ENCODE measurements at regions not wholly inside any gene's neighbourhood (a gene's known extent, or its start where the extent isn't known, plus 50 kb on each side); places are given as distances from the start of the nearest gene placed in this dataset.

- no peaks in the 10 kb centered on the region for H3K79me2 ChIP-seq (ENCODE audit: control insufficient read depth, insufficient read depth, low read length)
- no peak overlapping the region for H3K4me2 ChIP-seq (ENCODE audit: insufficient read depth, low read length)
- no peaks in the 10 kb centered on the region for H3K36me3 ChIP-seq (ENCODE audit: control insufficient read depth in 2 of 2, extremely low read depth in 1 of 2, insufficient read depth in 2 of 2, low read length in 2 of 2)
- dilution Hi-C loops (cut with MboI; ENCODE audit: extremely low pct_ligation_motif_present, low sequenced_read_pairs): no loop called here
- no TSS peak for BruUV-seq (replicated peaks)
- ChIA-PET POLR2A (no interaction called here), CTCF (interaction anchor here (0.8 kb wide), 1 partner anchor 14 kb away, joined by 3 read pairs; no protein-coding TSS in a partner anchor)
- H3K4me1 ChIP-seq (ENCODE audit: control insufficient read depth, extremely low read depth, insufficient read depth, low read length): no peaks in the 10 kb centered on the region
- FAIRE-seq: no peak
- no peaks in the 10 kb centered on the region for H4K20me1 ChIP-seq (replicated peaks; ENCODE audit: control insufficient read depth, extremely low read depth, insufficient read depth, low read length)
- intact Hi-C loops (cut with micrococcal nuclease): no loop called here
- no peak for TF ChIP-seq POLR2AphosphoS5 (IDR thresholded peaks at IDR 0.05; ENCODE audit: insufficient read depth, low read depth, low read length)
- TF ChIP-seq JUN (IDR thresholded peaks at IDR 0.05; ENCODE audit: borderline replicate concordance, insufficient read depth, insufficient read length, low read depth): no peak
- TF ChIP-seq EZH2 (IDR thresholded peaks at IDR 0.05; ENCODE audit: borderline replicate concordance, low read depth, low read length, severe bottlenecking): no peak
- no peak overlapping the region for H3K9ac ChIP-seq (replicated peaks; ENCODE audit: extremely low read depth, insufficient read depth, low read length)
- DNase-seq (ENCODE audit: low read depth, low spot score): peak; percentile 11
- H2AFZ ChIP-seq (ENCODE audit: low read depth, low read length): no peak overlapping the region
- H3K27ac ChIP-seq (ENCODE audit: insufficient read depth, low read depth, low read length): no peak overlapping the region
- H3K27me3 ChIP-seq (ENCODE audit: control insufficient read depth in 2 of 2, insufficient read depth in 2 of 2, low read length in 2 of 2): no peaks in the 10 kb centered on the region
- H3K9me1 ChIP-seq (replicated peaks; ENCODE audit: control insufficient read depth, extremely low read depth, insufficient read depth, low read length): no peaks in the 10 kb centered on the region
- no peaks in the 10 kb centered on the region for H3K9me3 ChIP-seq (replicated peaks; ENCODE audit: control insufficient read depth, insufficient read depth, low read length)
- H3K4me3 ChIP-seq (replicated peaks in 1 of 3; ENCODE audit: insufficient read depth in 1 of 3, low read depth in 1 of 3, low read length in 3 of 3): no peak overlapping the region
Measured at GRCh38 chr18:41526054-41526453, 429.0 kb upstream of the PIK3C3 start.

DNA sequence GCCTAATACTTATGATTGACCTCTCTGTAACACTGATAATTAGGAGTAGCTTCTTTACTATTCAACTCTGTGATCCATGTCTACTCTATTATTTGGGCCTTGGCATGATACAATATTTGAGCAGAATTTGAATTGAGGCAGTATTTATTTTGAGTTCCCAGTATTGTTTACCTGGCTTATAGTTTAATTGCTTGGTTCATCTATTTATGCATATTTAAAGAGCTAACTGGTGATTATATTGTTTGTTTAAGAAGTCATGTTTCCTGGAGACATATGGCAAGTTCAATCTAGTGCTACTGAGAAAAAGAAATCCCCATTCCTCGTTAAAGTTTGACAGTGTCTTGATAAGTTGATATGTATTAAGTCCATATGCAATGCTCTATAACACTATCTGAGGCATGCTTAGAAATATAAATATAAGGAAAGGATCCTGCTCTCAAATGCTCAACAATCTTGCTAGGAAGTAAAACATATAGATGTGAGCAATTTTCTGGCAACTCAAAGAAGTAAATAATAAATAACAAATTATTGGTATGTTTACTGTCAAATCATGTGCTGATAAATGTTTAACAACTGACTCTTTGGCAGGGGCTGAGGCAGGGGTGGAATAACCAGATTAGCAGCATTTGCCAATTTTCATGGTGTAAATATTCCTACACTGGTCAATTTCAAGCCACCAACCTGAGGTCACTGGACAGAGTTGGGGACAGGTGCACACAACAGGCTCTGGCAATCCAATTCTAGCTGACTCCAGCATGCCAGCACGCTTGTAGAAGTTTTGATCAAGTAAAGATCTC is 430.2 kb upstream of the PIK3C3 start:
- ChIA-PET CTCF (no interaction called here), POLR2A (no interaction called here)
- H3K9me3 ChIP-seq (replicated peaks; ENCODE audit: control insufficient read depth, insufficient read depth, low read length): no peaks in the 10 kb centered on the region
- H3K79me2 ChIP-seq (ENCODE audit: control insufficient read depth, insufficient read depth, low read length): no peaks in the 10 kb centered on the region
- dilution Hi-C loops (cut with MboI; ENCODE audit: extremely low pct_ligation_motif_present, low sequenced_read_pairs): no loop called here
- H3K9ac ChIP-seq (replicated peaks; ENCODE audit: extremely low read depth, insufficient read depth, low read length): no peak overlapping the region
- intact Hi-C loops (cut with micrococcal nuclease): no loop called here
- H3K36me3 ChIP-seq (ENCODE audit: control insufficient read depth in 2 of 2, extremely low read depth in 1 of 2, insufficient read depth in 2 of 2, low read length in 2 of 2): no peaks in the 10 kb centered on the region
- no peak for DNase-seq (ENCODE audit: low read depth, low spot score)
- no peak overlapping the region for H3K27ac ChIP-seq (ENCODE audit: insufficient read depth, low read depth, low read length)
- no peak overlapping the region for H2AFZ ChIP-seq (ENCODE audit: low read depth, low read length)
- no peaks in the 10 kb centered on the region for H4K20me1 ChIP-seq (replicated peaks; ENCODE audit: control insufficient read depth, extremely low read depth, insufficient read depth, low read length)
- no peak overlapping the region for H3K4me3 ChIP-seq (replicated peaks in 1 of 3; ENCODE audit: insufficient read depth in 1 of 3, low read depth in 1 of 3, low read length in 3 of 3)
- no peak for FAIRE-seq
- TF ChIP-seq POLR2A (IDR thresholded peaks at IDR 0.05; ENCODE audit: low read depth, low read length) (no peak), FOS (IDR thresholded peaks at IDR 0.05; ENCODE audit: borderline replicate concordance, insufficient read depth, low read length) (no peak), JUN (IDR thresholded peaks at IDR 0.05; ENCODE audit: borderline replicate concordance, insufficient read depth, insufficient read length, low read depth) (no peak), GATA2 (IDR thresholded peaks at IDR 0.05; ENCODE audit: insufficient read depth, insufficient read length, low read depth, low read length) (no peak), MYC (IDR thresholded peaks at IDR 0.05; ENCODE audit: low read depth, low read length) (no peak), EZH2 (IDR thresholded peaks at IDR 0.05; ENCODE audit: borderline replicate concordance, low read depth, low read length, severe bottlenecking) (no peak), CTCF (IDR thresholded peaks at IDR 0.05; ENCODE audit: extremely low read depth in 1 of 2, insufficient read depth in 1 of 2, low read depth in 1 of 2, low read length in 2 of 2) (no peak), POLR2AphosphoS5 (IDR thresholded peaks at IDR 0.05; ENCODE audit: insufficient read depth, low read depth, low read length) (no peak)
- TF ChIP-seq, protein P1, sequence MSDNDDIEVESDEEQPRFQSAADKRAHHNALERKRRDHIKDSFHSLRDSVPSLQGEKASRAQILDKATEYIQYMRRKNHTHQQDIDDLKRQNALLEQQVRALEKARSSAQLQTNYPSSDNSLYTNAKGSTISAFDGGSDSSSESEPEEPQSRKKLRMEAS (IDR thresholded peaks at IDR 0.05; ENCODE audit: insufficient read depth, insufficient read length): no peak
- H3K27me3 ChIP-seq (ENCODE audit: control insufficient read depth in 2 of 2, insufficient read depth in 2 of 2, low read length in 2 of 2): no peaks in the 10 kb centered on the region
- no TSS peak for BruUV-seq (replicated peaks)
- no peaks in the 10 kb centered on the region for H3K4me1 ChIP-seq (ENCODE audit: control insufficient read depth, extremely low read depth, insufficient read depth, low read length)
- H3K9me1 ChIP-seq (replicated peaks; ENCODE audit: control insufficient read depth, extremely low read depth, insufficient read depth, low read length): no peaks in the 10 kb centered on the region
- H3K4me2 ChIP-seq (ENCODE audit: insufficient read depth, low read length): no peak overlapping the region

Measured in endothelial cell of umbilical vein (primary cell).